B cell (primary cell): ENCODE measurements at regions not wholly inside any gene's neighbourhood (a gene's known extent, or its start where the extent isn't known, plus 50 kb on each side); places are given as distances from the start of the nearest gene placed in this dataset.

Experiments used
- ATAC-seq: fragments of 200-7000 bp; cut with Tn5 transposase; one replicate; pipeline ENCODE4 v1.10.0; 2021; ENCODE audit warnings: low read depth, mild to moderate bottlenecking, moderate number of reproducible peaks, moderate library complexity
- CTCF ChIA-PET: fragments of 350-600 bp; sonication (Branson Sonifier 250); formaldehyde crosslinking; loops from one replicate; lab custom pipeline; 2021; ENCODE audit warnings: antibody characterized with exemption, inconsistent platforms; lab: Charles Lee
- POLR2A ChIA-PET: fragments of 350-600 bp; sonication (Branson Sonifier 250); formaldehyde crosslinking; loops from one replicate; lab custom pipeline; 2021; ENCODE audit warnings: antibody characterized with exemption; lab: Charles Lee
- DNase-seq: peaks from one replicate; pipeline ENCODE4 v3.0.0; 2013
- H2AFZ ChIP-seq: 2 replicates; pipeline ENCODE4 v1.6.1; 2012; ENCODE audit warnings: mild to moderate bottlenecking, low read depth, low read length; ENCODE audit not compliant: insufficient read depth, poor library complexity, severe bottlenecking
- H3K27ac ChIP-seq, 2 donors: 1 replicate in 1 of 2; 2 replicates in 1 of 2; pipeline ENCODE4 v1.5.1; 2012 to 2013; ENCODE audit warnings: low read length in 2 of 2, mild to moderate bottlenecking in 2 of 2, moderate library complexity in 1 of 2
- H3K27me3 ChIP-seq, 4 experiments: fragments of 200-600 bp in 1 of 4; sonication (generic) in 1 of 4; replicated peaks in 1 of 4; 1 replicate in 2 of 4; 2 replicates in 2 of 4; pipeline versions ENCODE4 v1.6.1 to v1.7.0; 2013 to 2016; ENCODE audit warnings: low read length in 3 of 4, mild to moderate bottlenecking in 2 of 4, mixed read lengths in 1 of 4, moderate library complexity in 1 of 4; ENCODE audit not compliant: insufficient read depth in 4 of 4, control insufficient read depth in 3 of 4; ENCODE audit errors: control extremely low read depth in 1 of 4
- H3K36me3 ChIP-seq, 2 experiments: replicated peaks in 1 of 2; 1 replicate in 1 of 2; 2 replicates in 1 of 2; pipeline versions ENCODE4 v1.6.1 to v1.7.1; 2013; ENCODE audit warnings: low read length in 1 of 2; ENCODE audit not compliant: insufficient read depth in 2 of 2, control insufficient read depth in 1 of 2; ENCODE audit errors: control extremely low read depth in 1 of 2, extremely low read depth in 1 of 2
- H3K4me1 ChIP-seq, 2 donors: fragments of 200-600 bp in 1 of 2; sonication (generic) in 1 of 2; 1 replicate in 1 of 2; 2 replicates in 1 of 2; pipeline versions ENCODE4 v1.5.1 to v1.6.1; 2013 to 2017; ENCODE audit warnings: low read length in 2 of 2; ENCODE audit not compliant: control insufficient read depth in 2 of 2, insufficient read depth in 2 of 2
- H3K4me2 ChIP-seq: replicated peaks from 2 replicates; pipeline ENCODE3; 2012; ENCODE audit warnings: mild to moderate bottlenecking, low read depth, low read length; ENCODE audit not compliant: poor library complexity, severe bottlenecking
- H3K4me3 ChIP-seq, 5 experiments: fragments of 200-600 bp in 1 of 5; sonication (generic) in 1 of 5; 1 replicate in 3 of 5; 2 replicates in 2 of 5; pipeline versions ENCODE4 v1.5.1 to v1.7.0; 2011 to 2016; ENCODE audit warnings: low read length in 4 of 5, mild to moderate bottlenecking in 4 of 5, low read depth in 2 of 5, control low read depth in 1 of 5, moderate library complexity in 1 of 5; ENCODE audit not compliant: insufficient read depth in 1 of 5; ENCODE audit errors: control extremely low read depth in 1 of 5, extremely low read depth in 1 of 5
- H3K79me2 ChIP-seq: fragments of 200-600 bp; sonication (generic); one replicate; pipeline ENCODE4 v1.6.0; 2016; ENCODE audit warnings: low read length; ENCODE audit not compliant: control insufficient read depth, insufficient read depth
- H3K9ac ChIP-seq: fragments of 200-600 bp; sonication (generic); 2 replicates; pipeline ENCODE4 v1.6.1; 2017; ENCODE audit warnings: mild to moderate bottlenecking, low read length, moderate library complexity
- H3K9me3 ChIP-seq, 3 donors: one replicate each; pipeline versions ENCODE4 v1.6.1 to v1.7.1; 2013; ENCODE audit warnings: low read length in 2 of 3; ENCODE audit not compliant: control insufficient read depth in 2 of 3, insufficient read depth in 1 of 3; ENCODE audit errors: control extremely low read depth in 1 of 3
- H4K20me1 ChIP-seq: 2 replicates; pipeline ENCODE4 v1.6.0; 2012; ENCODE audit warnings: mild to moderate bottlenecking, low read length; ENCODE audit not compliant: insufficient read depth, control insufficient read depth, poor library complexity, severe bottlenecking
- H3K27ac Mint-ChIP-seq: one replicate; pipeline ENCODE4 v1.8.0; 2021; ENCODE audit warnings: mixed read lengths
- H3K27me3 Mint-ChIP-seq: one replicate; pipeline ENCODE4 v1.8.0; 2021; ENCODE audit warnings: mixed read lengths
- H3K4me1 Mint-ChIP-seq: one replicate; pipeline ENCODE4 v1.8.0; 2021; ENCODE audit warnings: mixed read lengths
- H3K4me3 Mint-ChIP-seq: one replicate; pipeline ENCODE4 v1.8.0; 2021; ENCODE audit warnings: mixed read lengths
- H3K9me3 Mint-ChIP-seq: one replicate; pipeline ENCODE4 v1.8.0; 2022; ENCODE audit warnings: mixed read lengths; ENCODE audit not compliant: insufficient read depth
- CTCF ChIP-seq: fragments of 200-600 bp; IDR thresholded peaks from one replicate; pipeline ENCODE4 v1.8.0; 2022; ENCODE audit warnings: antibody characterized with exemption, mild to moderate bottlenecking
- EZH2 ChIP-seq: IDR thresholded peaks from 2 replicates; pipeline ENCODE4 v1.6.1; 2012; ENCODE audit warnings: borderline replicate concordance, low read depth, mild to moderate bottlenecking, moderate library complexity, low read length; ENCODE audit not compliant: insufficient read depth, poor library complexity, severe bottlenecking
- WGBS: methylation state at CpG from one replicate; pipeline ENCODE4 v1.1.5; 2013; ENCODE audit warnings: missing lambda C conversion rate; ENCODE audit not compliant: insufficient coverage; 5-methylcytosine and 5-hydroxymethylcytosine counted together
- intact Hi-C: fragments of 100-400 bp; cut with micrococcal nuclease; formaldehyde crosslinking; loops from one replicate; pipeline ENCODE4 v1.10.0; 2022

GRCh38 chr4:180990931-180991330, 1252.3 kb upstream of the TENM3 start:
- no peaks in the 10 kb centered on the region for H3K9me3 Mint-ChIP-seq
- DNase-seq (no peak), ATAC-seq (no peak)
- Histone ChIP-seq H3K4me3 (no peak overlapping the region), H3K9ac (no peak overlapping the region), H3K27me3 (no peaks in the 10 kb centered on the region), H4K20me1 (no peaks in the 10 kb centered on the region), H3K4me2 (no peak overlapping the region), H2AFZ (no peak overlapping the region), H3K27ac (no peak overlapping the region), H3K4me1 (no peaks in the 10 kb centered on the region), H3K9me3 (peaks cover 0 to 3% (median 0%) of the 10 kb centered on the region in 3 donors), H3K79me2 (no peaks in the 10 kb centered on the region), H3K36me3 (no peaks in the 10 kb centered on the region)
- no peak overlapping the region for H3K27ac Mint-ChIP-seq
- no peak for TF ChIP-seq EZH2
- TF ChIP-seq CTCF, result no peak
- intact Hi-C loops, result no loop called here
- ChIA-PET CTCF (no interaction called here), POLR2A (no interaction called here)
- H3K27me3 Mint-ChIP-seq, result no peaks in the 10 kb centered on the region
- WGBS, result 100% methylated on average over 1 of the region's 3 CpGs
- no peak overlapping the region for H3K4me3 Mint-ChIP-seq
- no peaks in the 10 kb centered on the region for H3K4me1 Mint-ChIP-seq

GRCh38 chr4:180993244-180993836, 1249.9 kb upstream of the TENM3 start:
- no peaks in the 10 kb centered on the region for H3K27me3 Mint-ChIP-seq
- no peaks in the 10 kb centered on the region for H3K79me2 ChIP-seq
- H3K4me3 Mint-ChIP-seq, result no peak overlapping the region
- H3K27me3 ChIP-seq, result no peaks in the 10 kb centered on the region
- H3K4me3 ChIP-seq, result no peak overlapping the region
- H3K4me1 ChIP-seq, result no peaks in the 10 kb centered on the region
- ChIA-PET POLR2A (no interaction called here), CTCF (no interaction called here)
- H4K20me1 ChIP-seq, result no peaks in the 10 kb centered on the region
- no peaks in the 10 kb centered on the region for H3K36me3 ChIP-seq
- no peak overlapping the region for H3K9ac ChIP-seq
- 82% methylated on average over 1 of the region's 1 CpG for WGBS
- ATAC-seq, result no peak
- intact Hi-C loops, result no loop called here
- H3K27ac Mint-ChIP-seq, result no peak overlapping the region
- TF ChIP-seq CTCF (no peak), EZH2 (no peak)
- H2AFZ ChIP-seq, result no peak overlapping the region
- no peak for DNase-seq
- H3K4me1 Mint-ChIP-seq, result no peaks in the 10 kb centered on the region
- no peak overlapping the region for H3K27ac ChIP-seq
- peaks cover 0 to 5% (median 0%) of the 10 kb centered on the region in 3 donors for H3K9me3 ChIP-seq
- no peaks in the 10 kb centered on the region for H3K9me3 Mint-ChIP-seq
- no peak overlapping the region for H3K4me2 ChIP-seq
